HG03135 (cell line): ENCODE measurements at regions not wholly inside any gene's neighbourhood (a gene's known extent, or its start where the extent isn't known, plus 50 kb on each side); places are given as distances from the start of the nearest gene placed in this dataset.
"Not testable (repeated sequence)": the region's sequence is repeated elsewhere in the genome, so short reads cannot be mapped to it uniquely, and the experiment has no call there.

Experiments used
- ATAC-seq: cut with Tn5 transposase; IDR thresholded peaks from one replicate; pipeline ENCODE4 v1.9.1; 2021; ENCODE audit warnings: mild to moderate bottlenecking, moderate library complexity; ENCODE audit not compliant: unreplicated experiment

- no peak for ATAC-seq
These were observed 79.2 kb upstream of the BACH2 start for GRCh38 chr6:90375681-90376439.

GRCh38 chr6:90374201-90374600 lies 77.6 kb upstream of the BACH2 start:
- ATAC-seq = no peak

GRCh38 chr6:90372885-90373284 lies 76.2 kb upstream of the BACH2 start:
- ATAC-seq = no peak

GRCh38 chr6:90372450-90372849 lies 75.8 kb upstream of the BACH2 start:
- ATAC-seq = no peak

GRCh38 chr6:90370493-90370959 lies 73.9 kb upstream of the BACH2 start:
- no peak for ATAC-seq

- ATAC-seq = no peak
These were observed 73.0 kb upstream of the BACH2 start for GRCh38 chr6:90369651-90370050.

GRCh38 chr6:90369024-90369519 lies 72.4 kb upstream of the BACH2 start:
- peak; percentile 99 for ATAC-seq

- ATAC-seq = no peak
These were observed 72.0 kb upstream of the BACH2 start for GRCh38 chr6:90368601-90369000.

- ATAC-seq = no peak
These were observed 71.4 kb upstream of the BACH2 start for GRCh38 chr6:90368001-90368400.

GRCh38 chr6:90365565-90366219 lies 69.0 kb upstream of the BACH2 start:
- ATAC-seq = no peak

- ATAC-seq = no peak
These were observed 68.4 kb upstream of the BACH2 start for GRCh38 chr6:90365002-90365401.

- no peak for ATAC-seq
These were observed 67.6 kb upstream of the BACH2 start for GRCh38 chr6:90364286-90364685.

GRCh38 chr6:90362318-90362717 lies 65.7 kb upstream of the BACH2 start:
- no peak for ATAC-seq

GRCh38 chr6:90361174-90361573 lies 64.5 kb upstream of the BACH2 start:
- ATAC-seq = no peak

- not testable (repeated sequence) for ATAC-seq
These were observed 61.6 kb upstream of the BACH2 start for GRCh38 chr6:90358036-90358770.

GRCh38 chr6:90356012-90356421 lies 59.4 kb upstream of the BACH2 start:
- ATAC-seq = no peak

GRCh38 chr6:90354961-90355360 lies 58.3 kb upstream of the BACH2 start:
- ATAC-seq = no peak

- no peak for ATAC-seq
These were observed 55.1 kb upstream of the BACH2 start for GRCh38 chr6:90351696-90352095.

- ATAC-seq = no peak
These were observed 54.3 kb upstream of the BACH2 start for GRCh38 chr6:90350689-90351554.

GRCh38 chr6:90347411-90347851 lies 50.8 kb upstream of the BACH2 start:
- no peak for ATAC-seq

- no peak for ATAC-seq
These were observed 50.1 kb upstream of the BACH2 start for GRCh38 chr6:90346729-90347128.
